PC-9 (cell line): ENCODE measurements at regions not wholly inside any gene's neighbourhood (a gene's known extent, or its start where the extent isn't known, plus 50 kb on each side); places are given as distances from the start of the nearest gene placed in this dataset.

Source experiments
- BruUV-seq: library from RNA; stranded (reverse); fragments of 400-500 nt; replicated peaks from 2 replicates; lab custom pipeline; 2021; lab: Mats Ljungman, UMichigan
- CTCF ChIA-PET: fragments of 300-600 bp; sonication (Branson Sonifier 250); formaldehyde crosslinking; loops from one replicate; lab custom pipeline; 2022; ENCODE audit warnings: antibody characterized with exemption; lab: Charles Lee
- POLR2A ChIA-PET: fragments of 300-600 bp; sonication (Branson Sonifier 250); formaldehyde crosslinking; loops from one replicate; lab custom pipeline; 2022; ENCODE audit warnings: antibody characterized with exemption; ENCODE audit not compliant: unreplicated experiment; lab: Charles Lee
- DNase-seq, 2 experiments: peaks; one replicate each; pipeline versions ENCODE4 v3.0.0 to v3.0.0-alpha.2; 2015 to 2022; ENCODE audit warnings: mixed read lengths in 1 of 2
- H2AFZ ChIP-seq: fragments of 200-600 bp; sonication (generic); 2 replicates; pipeline ENCODE4 v1.8.1; 2017; ENCODE audit warnings: antibody characterized with exemption
- H3F3A ChIP-seq: fragments of 200-600 bp; sonication (generic); 2 replicates; pipeline ENCODE4 v1.8.1; 2017; ENCODE audit warnings: antibody characterized with exemption, mild to moderate bottlenecking, low read depth; ENCODE audit not compliant: insufficient read depth
- H3K27ac ChIP-seq: fragments of 200-600 bp; sonication (generic); 2 replicates; pipeline ENCODE4 v1.6.1; 2016; ENCODE audit warnings: mixed run types
- H3K27me3 ChIP-seq: fragments of 200-600 bp; sonication (generic); 2 replicates; pipeline ENCODE4 v1.6.1; 2016; ENCODE audit warnings: low read depth, mixed run types; ENCODE audit not compliant: insufficient read depth
- H3K36me3 ChIP-seq: fragments of 200-600 bp; sonication (generic); 2 replicates; pipeline ENCODE4 v1.6.1; 2016; ENCODE audit warnings: low read depth, mixed run types
- H3K4me1 ChIP-seq: fragments of 200-600 bp; sonication (generic); replicated peaks from 2 replicates; pipeline ENCODE4 v1.6.1; 2016; ENCODE audit warnings: mixed run types; ENCODE audit not compliant: insufficient read depth
- H3K4me2 ChIP-seq: fragments of 200-600 bp; sonication (generic); 2 replicates; pipeline ENCODE4 v1.6.1; 2017; ENCODE audit warnings: mixed run types
- H3K4me3 ChIP-seq: fragments of 200-600 bp; sonication (generic); 2 replicates; pipeline ENCODE4 v1.6.1; 2016; ENCODE audit warnings: mixed run types
- H3K79me2 ChIP-seq: fragments of 200-600 bp; sonication (generic); 2 replicates; pipeline ENCODE4 v1.6.1; 2017; ENCODE audit warnings: low read depth, mixed run types
- H3K9me2 ChIP-seq: fragments of 200-600 bp; sonication (generic); 2 replicates; pipeline ENCODE4 v1.8.1; 2017; ENCODE audit warnings: mild to moderate bottlenecking; ENCODE audit not compliant: insufficient read depth
- H3K9me3 ChIP-seq: fragments of 200-600 bp; sonication (generic); 2 replicates; pipeline ENCODE4 v1.8.1; 2016; ENCODE audit warnings: low read depth; ENCODE audit not compliant: insufficient read depth
- H4K20me1 ChIP-seq: fragments of 200-600 bp; sonication (generic); 2 replicates; pipeline ENCODE4 v1.8.1; 2017; ENCODE audit not compliant: insufficient read depth
- EZH2 ChIP-seq: fragments of 200-600 bp; sonication (generic); IDR thresholded peaks from 2 replicates; pipeline ENCODE4 v1.8.0; 2017; ENCODE audit warnings: antibody characterized with exemption, low read depth
- intact Hi-C: fragments of 100-400 bp; cut with micrococcal nuclease; formaldehyde crosslinking; loops from one replicate; pipeline ENCODE4 v1.10.0; 2022; ENCODE audit not compliant: unreplicated experiment
- TF ChIP-seq, protein P1 (sequence below): fragments of 200-600 bp; sonication (generic); conservative IDR thresholded peaks from 2 replicates; pipeline ENCODE4 v1.6.1; 2017; ENCODE audit warnings: mixed run types, antibody characterized with exemption, mild to moderate bottlenecking, moderate library complexity

DNA sequence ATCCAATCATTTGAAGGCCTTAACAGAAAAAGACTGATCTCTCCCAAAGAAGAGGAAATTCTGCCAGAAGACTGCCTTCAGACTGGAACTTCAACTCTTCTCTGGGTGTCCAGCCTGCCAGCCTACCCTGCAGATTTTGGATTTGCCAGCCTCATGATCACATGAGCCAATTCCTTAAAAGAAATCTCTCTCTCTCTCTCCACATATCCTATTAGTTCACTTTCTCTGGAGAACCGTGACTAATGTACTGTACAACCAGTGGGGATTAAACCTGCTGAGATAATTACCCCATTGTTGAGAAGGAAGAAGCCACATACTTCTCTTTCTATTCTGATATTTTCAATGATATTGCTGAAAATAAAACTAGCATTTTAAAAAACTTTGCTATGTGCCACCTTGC is 711.3 kb upstream of the AMOT start:
- CTCF ChIA-PET, result no interaction called here
- H3K27ac ChIP-seq, result no peak overlapping the region

DNA sequence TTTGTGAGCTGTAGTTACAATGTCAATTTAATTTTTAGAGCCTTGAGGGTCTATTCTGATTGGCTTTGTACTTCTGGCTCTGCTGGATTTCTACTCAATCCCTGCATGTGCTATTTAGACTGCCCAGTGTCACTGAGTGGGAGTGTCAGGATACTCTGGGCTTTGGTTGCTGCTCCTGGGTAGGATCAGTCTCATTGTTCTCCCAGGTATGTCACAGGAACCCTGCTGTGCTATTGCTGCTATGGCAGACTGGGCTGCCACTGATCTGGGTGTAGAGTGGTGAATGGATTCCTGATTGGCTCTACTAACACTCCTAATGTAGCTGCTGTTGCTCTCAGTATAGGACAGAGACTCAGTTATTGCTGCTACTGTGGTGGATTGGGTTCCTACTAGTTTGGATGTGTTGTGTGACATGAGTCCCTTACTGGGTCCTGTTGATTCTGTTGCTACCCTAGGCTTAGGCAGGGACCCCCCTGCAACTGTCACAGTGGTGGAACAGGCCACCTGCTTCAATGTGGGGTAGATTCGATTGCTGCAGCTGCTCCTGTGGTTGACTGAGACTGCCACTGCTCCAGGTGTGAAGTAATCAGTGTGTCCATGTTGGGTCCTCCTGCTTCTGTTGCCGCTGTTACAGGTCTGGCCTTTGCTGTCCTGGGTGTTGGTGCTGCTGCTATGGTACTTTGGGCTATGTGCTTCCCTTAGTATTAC is 707.8 kb upstream of the AMOT start:
- Histone ChIP-seq H3K4me2 (no peak overlapping the region), H3F3A (no peaks in the 10 kb centered on the region), H3K9me2 (no peaks in the 10 kb centered on the region), H3K4me1 (no peaks in the 10 kb centered on the region), H3K27ac (no peak overlapping the region), H3K9me3 (no peaks in the 10 kb centered on the region), H3K79me2 (no peaks in the 10 kb centered on the region), H3K36me3 (no peaks in the 10 kb centered on the region), H4K20me1 (no peaks in the 10 kb centered on the region), H2AFZ (no peak overlapping the region), H3K27me3 (no peaks in the 10 kb centered on the region), H3K4me3 (no peak overlapping the region)
- no peak for TF ChIP-seq EZH2
- TF ChIP-seq, protein P1, sequence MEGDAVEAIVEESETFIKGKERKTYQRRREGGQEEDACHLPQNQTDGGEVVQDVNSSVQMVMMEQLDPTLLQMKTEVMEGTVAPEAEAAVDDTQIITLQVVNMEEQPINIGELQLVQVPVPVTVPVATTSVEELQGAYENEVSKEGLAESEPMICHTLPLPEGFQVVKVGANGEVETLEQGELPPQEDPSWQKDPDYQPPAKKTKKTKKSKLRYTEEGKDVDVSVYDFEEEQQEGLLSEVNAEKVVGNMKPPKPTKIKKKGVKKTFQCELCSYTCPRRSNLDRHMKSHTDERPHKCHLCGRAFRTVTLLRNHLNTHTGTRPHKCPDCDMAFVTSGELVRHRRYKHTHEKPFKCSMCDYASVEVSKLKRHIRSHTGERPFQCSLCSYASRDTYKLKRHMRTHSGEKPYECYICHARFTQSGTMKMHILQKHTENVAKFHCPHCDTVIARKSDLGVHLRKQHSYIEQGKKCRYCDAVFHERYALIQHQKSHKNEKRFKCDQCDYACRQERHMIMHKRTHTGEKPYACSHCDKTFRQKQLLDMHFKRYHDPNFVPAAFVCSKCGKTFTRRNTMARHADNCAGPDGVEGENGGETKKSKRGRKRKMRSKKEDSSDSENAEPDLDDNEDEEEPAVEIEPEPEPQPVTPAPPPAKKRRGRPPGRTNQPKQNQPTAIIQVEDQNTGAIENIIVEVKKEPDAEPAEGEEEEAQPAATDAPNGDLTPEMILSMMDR, result no peak
- POLR2A ChIA-PET, result no interaction called here
- intact Hi-C loops, result no loop called here
- no TSS peak for BruUV-seq
- CTCF ChIA-PET, result no interaction called here
- DNase-seq, result no peak

More for the DNA sequence above, 711.3 kb upstream of the AMOT start:
- Histone ChIP-seq H3K27me3 (no peaks in the 10 kb centered on the region), H3K36me3 (no peaks in the 10 kb centered on the region), H4K20me1 (no peaks in the 10 kb centered on the region), H3K9me2 (no peaks in the 10 kb centered on the region), H3K4me1 (no peaks in the 10 kb centered on the region), H3F3A (no peaks in the 10 kb centered on the region), H3K4me3 (no peak overlapping the region), H2AFZ (no peak overlapping the region), H3K9me3 (no peaks in the 10 kb centered on the region), H3K4me2 (no peak overlapping the region), H3K79me2 (no peaks in the 10 kb centered on the region)
- BruUV-seq, result no TSS peak
- DNase-seq, result no peak
- POLR2A ChIA-PET, result no interaction called here
- no peak for TF ChIP-seq EZH2
- TF ChIP-seq, protein P1, result no peak
- intact Hi-C loops, result no loop called here

DNA sequence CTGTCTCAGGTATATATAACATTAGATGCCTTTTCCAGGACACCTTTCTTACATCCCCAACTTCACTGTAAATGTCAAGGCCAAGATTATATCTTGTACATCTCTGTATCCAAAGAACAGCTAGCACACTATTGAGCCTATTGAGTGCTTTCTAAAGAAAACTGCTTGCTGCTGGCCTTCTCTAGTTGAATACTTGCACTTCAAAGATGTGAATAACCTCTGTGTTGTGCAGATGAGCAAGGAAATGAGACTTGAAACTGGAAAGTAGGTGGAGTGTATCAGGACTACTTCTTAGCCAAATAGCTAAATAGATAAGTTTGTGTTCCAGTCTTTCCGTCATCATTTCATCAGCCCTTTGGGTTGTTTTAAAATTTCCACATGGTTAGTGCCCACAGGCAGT is 704.4 kb upstream of the AMOT start:
- H3K4me1 ChIP-seq, result no peaks in the 10 kb centered on the region
- no peak overlapping the region; the same call in 1 of the 2 replicates for H2AFZ ChIP-seq
- POLR2A ChIA-PET, result no interaction called here
- CTCF ChIA-PET, result no interaction called here
- no peaks in the 10 kb centered on the region for H3K27me3 ChIP-seq
- no peak overlapping the region for H3K4me3 ChIP-seq
- H3F3A ChIP-seq, result no peaks in the 10 kb centered on the region
- intact Hi-C loops, result no loop called here
- no peaks in the 10 kb centered on the region for H3K36me3 ChIP-seq
- TF ChIP-seq, protein P1, result no peak
- no peak for TF ChIP-seq EZH2
- no TSS peak for BruUV-seq
- H3K9me3 ChIP-seq, result no peaks in the 10 kb centered on the region
- no peak overlapping the region for H3K4me2 ChIP-seq
- no peaks in the 10 kb centered on the region for H4K20me1 ChIP-seq
- no peak for DNase-seq
- no peaks in the 10 kb centered on the region for H3K9me2 ChIP-seq
- H3K27ac ChIP-seq, result no peak overlapping the region
- no peaks in the 10 kb centered on the region for H3K79me2 ChIP-seq
